ENCODE measurements at regions not wholly inside any gene's neighbourhood (a gene's known extent, or its start where the extent isn't known, plus 50 kb on each side); places are given as distances from the start of the nearest gene placed in this dataset.

DNA sequence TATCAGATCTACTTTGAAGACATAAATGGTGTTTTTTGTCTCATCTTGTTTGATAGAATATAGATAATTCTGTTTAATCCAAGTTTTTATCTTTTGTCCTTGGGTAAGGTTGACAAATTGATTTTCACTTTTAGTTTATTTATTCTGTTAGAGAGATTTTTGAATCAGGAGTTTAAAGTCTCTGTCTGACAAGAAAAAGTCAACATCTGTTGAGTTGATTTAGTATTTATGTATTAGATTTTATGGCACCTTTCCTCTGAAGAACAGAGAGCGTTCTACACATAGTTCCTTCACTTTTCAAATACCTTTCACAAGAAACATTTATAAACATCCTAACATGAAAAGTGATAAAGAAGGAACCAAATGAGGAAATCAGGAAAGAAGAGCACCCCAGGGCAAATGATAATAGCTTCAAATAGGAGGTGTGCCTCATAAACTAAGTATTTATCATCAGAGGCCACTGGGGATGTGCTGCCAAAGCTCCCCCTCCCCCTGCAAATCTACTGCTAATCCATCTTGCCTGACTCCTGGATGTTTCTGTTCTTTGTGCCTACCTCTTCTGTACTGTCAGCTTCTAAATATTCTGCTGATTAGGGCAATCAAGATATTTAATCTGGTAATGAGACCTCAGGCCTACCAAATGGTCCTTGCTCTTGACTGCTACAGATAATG lies 457.7 kb upstream of the CHD1 start:
- H3K9ac ChIP-seq, result no peak overlapping the region
- H3K4me3 ChIP-seq (IDR thresholded peaks at IDR 0.05; ENCODE audit: insufficient read depth, low read depth, low read length), result no peak overlapping the region
- H3K27ac ChIP-seq, result no peak overlapping the region
- no peak overlapping the region for H3K4me2 ChIP-seq
- no peaks in the 10 kb centered on the region for H3K4me1 ChIP-seq (ENCODE audit: low read depth, poor library complexity, severe bottlenecking)
- no peak overlapping the region for H2AFZ ChIP-seq (ENCODE audit: low read depth)
- no peaks in the 10 kb centered on the region for H4K20me1 ChIP-seq (ENCODE audit: insufficient read depth)
- H3K36me3 ChIP-seq (ENCODE audit: insufficient read depth), result no peaks in the 10 kb centered on the region
- H3K79me2 ChIP-seq (ENCODE audit: insufficient read depth, low read depth), result no peaks in the 10 kb centered on the region
- TF ChIP-seq, protein P1, sequence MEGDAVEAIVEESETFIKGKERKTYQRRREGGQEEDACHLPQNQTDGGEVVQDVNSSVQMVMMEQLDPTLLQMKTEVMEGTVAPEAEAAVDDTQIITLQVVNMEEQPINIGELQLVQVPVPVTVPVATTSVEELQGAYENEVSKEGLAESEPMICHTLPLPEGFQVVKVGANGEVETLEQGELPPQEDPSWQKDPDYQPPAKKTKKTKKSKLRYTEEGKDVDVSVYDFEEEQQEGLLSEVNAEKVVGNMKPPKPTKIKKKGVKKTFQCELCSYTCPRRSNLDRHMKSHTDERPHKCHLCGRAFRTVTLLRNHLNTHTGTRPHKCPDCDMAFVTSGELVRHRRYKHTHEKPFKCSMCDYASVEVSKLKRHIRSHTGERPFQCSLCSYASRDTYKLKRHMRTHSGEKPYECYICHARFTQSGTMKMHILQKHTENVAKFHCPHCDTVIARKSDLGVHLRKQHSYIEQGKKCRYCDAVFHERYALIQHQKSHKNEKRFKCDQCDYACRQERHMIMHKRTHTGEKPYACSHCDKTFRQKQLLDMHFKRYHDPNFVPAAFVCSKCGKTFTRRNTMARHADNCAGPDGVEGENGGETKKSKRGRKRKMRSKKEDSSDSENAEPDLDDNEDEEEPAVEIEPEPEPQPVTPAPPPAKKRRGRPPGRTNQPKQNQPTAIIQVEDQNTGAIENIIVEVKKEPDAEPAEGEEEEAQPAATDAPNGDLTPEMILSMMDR (conservative IDR thresholded peaks at IDR 0.05; ENCODE audit: low read depth, low read length), result no peak
- H3K27me3 ChIP-seq (ENCODE audit: insufficient read depth, low read depth), result no peaks in the 10 kb centered on the region

- H3K9ac ChIP-seq, result peak overlapping the region; percentile 30; the same call in 1 of the 2 replicates
- H3K79me2 ChIP-seq (ENCODE audit: insufficient read depth, low read depth), result no peaks in the 10 kb centered on the region
- H4K20me1 ChIP-seq (ENCODE audit: insufficient read depth), result no peaks in the 10 kb centered on the region
- peak overlapping the region; percentile 46 for H2AFZ ChIP-seq (ENCODE audit: low read depth)
- H3K4me1 ChIP-seq (ENCODE audit: low read depth, poor library complexity, severe bottlenecking), result peaks cover 38% of the 10 kb centered on the region
- TF ChIP-seq, protein P1 (conservative IDR thresholded peaks at IDR 0.05; ENCODE audit: low read depth, low read length), result no peak
- peak overlapping the region; percentile 33 for H3K4me2 ChIP-seq
- no peak overlapping the region for H3K4me3 ChIP-seq (IDR thresholded peaks at IDR 0.05; ENCODE audit: insufficient read depth, low read depth, low read length)
- no peaks in the 10 kb centered on the region for H3K27me3 ChIP-seq (ENCODE audit: insufficient read depth, low read depth)
- no peaks in the 10 kb centered on the region for H3K36me3 ChIP-seq (ENCODE audit: insufficient read depth)
- peak overlapping the region; percentile 84 for H3K27ac ChIP-seq
These were observed 450.4 kb upstream of the CHD1 start for GRCh38 chr5:99379187-99379586.

DNA sequence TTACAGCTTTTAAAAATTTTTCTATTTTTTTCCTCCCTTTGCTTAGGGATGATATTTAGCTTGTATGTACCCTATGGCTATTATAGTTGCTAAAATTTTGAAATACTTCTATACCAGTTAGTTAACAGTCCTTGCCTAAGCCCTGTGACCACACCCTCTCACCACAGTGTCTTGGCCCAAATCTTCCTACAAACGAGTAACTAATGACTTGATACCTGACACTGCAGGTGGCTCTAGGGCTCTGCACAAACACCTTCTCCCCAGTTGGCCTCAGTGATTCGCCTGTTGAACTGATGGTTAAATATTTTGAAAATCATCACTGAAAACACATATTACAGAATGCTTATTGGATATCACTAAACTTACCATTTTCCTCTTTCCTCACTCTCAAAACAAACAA lies 449.6 kb upstream of the CHD1 start:
- H4K20me1 ChIP-seq (ENCODE audit: insufficient read depth), result no peaks in the 10 kb centered on the region
- peak overlapping the region; percentile 33 for H3K4me2 ChIP-seq
- no peaks in the 10 kb centered on the region for H3K27me3 ChIP-seq (ENCODE audit: insufficient read depth, low read depth)
- TF ChIP-seq, protein P1 (conservative IDR thresholded peaks at IDR 0.05; ENCODE audit: low read depth, low read length), result no peak
- peaks cover 38% of the 10 kb centered on the region for H3K4me1 ChIP-seq (ENCODE audit: low read depth, poor library complexity, severe bottlenecking)
- peak overlapping the region; percentile 30; the same call in 1 of the 2 replicates for H3K9ac ChIP-seq
- H3K4me3 ChIP-seq (IDR thresholded peaks at IDR 0.05; ENCODE audit: insufficient read depth, low read depth, low read length), result no peak overlapping the region
- H3K27ac ChIP-seq, result peak overlapping the region; percentile 84
- no peaks in the 10 kb centered on the region for H3K79me2 ChIP-seq (ENCODE audit: insufficient read depth, low read depth)
- no peaks in the 10 kb centered on the region for H3K36me3 ChIP-seq (ENCODE audit: insufficient read depth)
- peak overlapping the region; percentile 46 for H2AFZ ChIP-seq (ENCODE audit: low read depth)

GRCh38 chr5:99369797-99370593 lies 441.2 kb upstream of the CHD1 start:
- H3K79me2 ChIP-seq (ENCODE audit: insufficient read depth, low read depth), result no peaks in the 10 kb centered on the region
- H3K27ac ChIP-seq, result no peak overlapping the region
- no peaks in the 10 kb centered on the region for H4K20me1 ChIP-seq (ENCODE audit: insufficient read depth)
- no peak overlapping the region for H2AFZ ChIP-seq (ENCODE audit: low read depth)
- no peaks in the 10 kb centered on the region for H3K36me3 ChIP-seq (ENCODE audit: insufficient read depth)
- H3K9ac ChIP-seq, result no peak overlapping the region
- TF ChIP-seq, protein P1 (conservative IDR thresholded peaks at IDR 0.05; ENCODE audit: low read depth, low read length), result no peak
- no peak overlapping the region for H3K4me3 ChIP-seq (IDR thresholded peaks at IDR 0.05; ENCODE audit: insufficient read depth, low read depth, low read length)
- H3K4me1 ChIP-seq (ENCODE audit: low read depth, poor library complexity, severe bottlenecking), result no peaks in the 10 kb centered on the region
- no peak overlapping the region for H3K4me2 ChIP-seq
- no peaks in the 10 kb centered on the region for H3K27me3 ChIP-seq (ENCODE audit: insufficient read depth, low read depth)

All from KMS-11 (cell line).